ENCODE measurements at regions not wholly inside any gene's neighbourhood (a gene's known extent, or its start where the extent isn't known, plus 50 kb on each side); places are given as distances from the start of the nearest gene placed in this dataset.
"Not testable (repeated sequence)": the region's sequence is repeated elsewhere in the genome, so short reads cannot be mapped to it uniquely, and the experiment has no call there.

- Mint-ChIP-seq H3K36me3 (no peaks in the 10 kb centered on the region), H3K27ac (no peak overlapping the region), H3K9me3 (no peaks in the 10 kb centered on the region)
- no peak for ATAC-seq
- DNase-seq (ENCODE audit: low spot score in 2 of 2) = no peak
Observed at GRCh38 chr2:20118051-20118450, 66.6 kb upstream of the LAPTM4A start.

- no peaks in the 10 kb centered on the region for H3K9me3 Mint-ChIP-seq
- H3K27ac Mint-ChIP-seq = no peak overlapping the region
Observed at GRCh38 chr2:20115902-20116301, 64.5 kb upstream of the LAPTM4A start.

GRCh38 chr2:20115374-20115773, 63.9 kb upstream of the LAPTM4A start:
- DNase-seq (ENCODE audit: low spot score in 2 of 2) (no peak), ATAC-seq (no peak)
- Mint-ChIP-seq H3K36me3 (no peaks in the 10 kb centered on the region), H3K27ac (no peak overlapping the region), H3K9me3 (no peaks in the 10 kb centered on the region)

More at GRCh38 chr2:20115902-20116301, 64.5 kb upstream of the LAPTM4A start:
- ATAC-seq (no peak), DNase-seq (ENCODE audit: low spot score in 2 of 2) (no peak)
- H3K36me3 Mint-ChIP-seq = no peaks in the 10 kb centered on the region

- Mint-ChIP-seq H3K27ac (no peak overlapping the region), H3K36me3 (no peaks in the 10 kb centered on the region), H3K9me3 (no peaks in the 10 kb centered on the region)
- no peak for DNase-seq (ENCODE audit: low spot score in 2 of 2)
- no peak for ATAC-seq
Observed at GRCh38 chr2:20113986-20114938, 62.8 kb upstream of the LAPTM4A start.

GRCh38 chr2:20113004-20113796, 61.8 kb upstream of the LAPTM4A start:
- ATAC-seq = no peak
- no peak for DNase-seq (ENCODE audit: low spot score in 2 of 2)
- no peaks in the 10 kb centered on the region for H3K9me3 Mint-ChIP-seq
- H3K36me3 Mint-ChIP-seq = no peaks in the 10 kb centered on the region
- H3K27ac Mint-ChIP-seq = no peak overlapping the region

GRCh38 chr2:20112361-20112760, 60.9 kb upstream of the LAPTM4A start:
- H3K9me3 Mint-ChIP-seq; DNase-seq (ENCODE audit: low spot score in 2 of 2); H3K36me3 Mint-ChIP-seq; H3K27ac Mint-ChIP-seq; ATAC-seq: not testable (repeated sequence)

GRCh38 chr2:20111311-20112131, 60.1 kb upstream of the LAPTM4A start:
- no peak for ATAC-seq
- Mint-ChIP-seq H3K27ac (no peak overlapping the region), H3K36me3 (peaks cover 0 to 4% of the 10 kb centered on the region in 2 donors), H3K9me3 (no peaks in the 10 kb centered on the region)
- DNase-seq (ENCODE audit: low spot score in 2 of 2) = no peak

- no peak for ATAC-seq
- H3K36me3 Mint-ChIP-seq = peaks cover 0 to 8% of the 10 kb centered on the region in 2 donors
- H3K27ac Mint-ChIP-seq = no peak overlapping the region
- no peaks in the 10 kb centered on the region for H3K9me3 Mint-ChIP-seq
- no peak for DNase-seq (ENCODE audit: low spot score in 2 of 2)
Observed at GRCh38 chr2:20110876-20111275, 59.4 kb upstream of the LAPTM4A start.

- Mint-ChIP-seq H3K36me3 (peaks cover 0 to 8% of the 10 kb centered on the region in 2 donors), H3K27ac (no peak overlapping the region), H3K9me3 (no peaks in the 10 kb centered on the region)
- no peak for ATAC-seq
- DNase-seq (ENCODE audit: low spot score in 2 of 2) = no peak
Observed at GRCh38 chr2:20110383-20110782, 59.0 kb upstream of the LAPTM4A start.

- ATAC-seq (no peak), DNase-seq (ENCODE audit: low spot score in 2 of 2) (no peak)
- Mint-ChIP-seq H3K36me3 (peaks cover 0 to 8% of the 10 kb centered on the region in 2 donors), H3K27ac (peak overlapping the region in 1 of 2 donors; percentile 61), H3K9me3 (no peaks in the 10 kb centered on the region)
Observed at GRCh38 chr2:20108655-20109396, 57.4 kb upstream of the LAPTM4A start.

GRCh38 chr2:20107776-20108175, 56.3 kb upstream of the LAPTM4A start:
- Mint-ChIP-seq H3K27ac (no peak overlapping the region), H3K9me3 (peaks cover under 1 to 3% of the 10 kb centered on the region in 2 donors), H3K36me3 (peaks cover 0 to 11% of the 10 kb centered on the region in 2 donors)
- ATAC-seq = no peak
- DNase-seq (ENCODE audit: low spot score in 2 of 2) = no peak

- H3K27ac Mint-ChIP-seq = no peak overlapping the region
- DNase-seq (ENCODE audit: low spot score in 2 of 2) (no peak), ATAC-seq (no peak)
- peaks cover 5 to 7% of the 10 kb centered on the region in 2 donors for H3K9me3 Mint-ChIP-seq
- H3K36me3 Mint-ChIP-seq = peaks cover 0 to 15% of the 10 kb centered on the region in 2 donors
Observed at GRCh38 chr2:20107352-20107751, 55.9 kb upstream of the LAPTM4A start.

GRCh38 chr2:20106746-20107145, 55.3 kb upstream of the LAPTM4A start:
- no peak overlapping the region for H3K27ac Mint-ChIP-seq
- ATAC-seq = peak; percentile 36 to 56
- peaks cover 0 to 18% of the 10 kb centered on the region in 2 donors for H3K36me3 Mint-ChIP-seq
- peaks cover 8 to 9% of the 10 kb centered on the region in 2 donors for H3K9me3 Mint-ChIP-seq
- peak in 1 of 2 donors; percentile 45 for DNase-seq (ENCODE audit: low spot score in 2 of 2)

- no peak for ATAC-seq
- Mint-ChIP-seq H3K27ac (no peak overlapping the region), H3K9me3 (peaks cover 8 to 18% of the 10 kb centered on the region in 2 donors), H3K36me3 (peaks cover 0 to 18% of the 10 kb centered on the region in 2 donors)
- no peak for DNase-seq (ENCODE audit: low spot score in 2 of 2)
Observed at GRCh38 chr2:20104900-20105545, 53.6 kb upstream of the LAPTM4A start.

- ATAC-seq = no peak
- peaks cover 0 to 18% of the 10 kb centered on the region in 2 donors for H3K36me3 Mint-ChIP-seq
- H3K27ac Mint-ChIP-seq = no peak overlapping the region
- no peak for DNase-seq (ENCODE audit: low spot score in 2 of 2)
- peaks cover 8 to 18% of the 10 kb centered on the region in 2 donors for H3K9me3 Mint-ChIP-seq
Observed at GRCh38 chr2:20103530-20103929, 52.1 kb upstream of the LAPTM4A start.
